HG03135 (cell line): ENCODE measurements at regions not wholly inside any gene's neighbourhood (a gene's known extent, or its start where the extent isn't known, plus 50 kb on each side); places are given as distances from the start of the nearest gene placed in this dataset.

Experiments
- ATAC-seq: cut with Tn5 transposase; IDR thresholded peaks from one replicate; pipeline ENCODE4 v1.9.1; 2021; ENCODE audit warnings: mild to moderate bottlenecking, moderate library complexity; ENCODE audit not compliant: unreplicated experiment

GRCh38 chr6:82017288-82017687, 230.3 kb downstream of the IBTK start:
- no peak for ATAC-seq

- no peak for ATAC-seq
Observed at GRCh38 chr6:82015526-82015925, 232.0 kb downstream of the IBTK start.

GRCh38 chr6:82015043-82015442, 232.5 kb downstream of the IBTK start:
- ATAC-seq, result no peak

DNA sequence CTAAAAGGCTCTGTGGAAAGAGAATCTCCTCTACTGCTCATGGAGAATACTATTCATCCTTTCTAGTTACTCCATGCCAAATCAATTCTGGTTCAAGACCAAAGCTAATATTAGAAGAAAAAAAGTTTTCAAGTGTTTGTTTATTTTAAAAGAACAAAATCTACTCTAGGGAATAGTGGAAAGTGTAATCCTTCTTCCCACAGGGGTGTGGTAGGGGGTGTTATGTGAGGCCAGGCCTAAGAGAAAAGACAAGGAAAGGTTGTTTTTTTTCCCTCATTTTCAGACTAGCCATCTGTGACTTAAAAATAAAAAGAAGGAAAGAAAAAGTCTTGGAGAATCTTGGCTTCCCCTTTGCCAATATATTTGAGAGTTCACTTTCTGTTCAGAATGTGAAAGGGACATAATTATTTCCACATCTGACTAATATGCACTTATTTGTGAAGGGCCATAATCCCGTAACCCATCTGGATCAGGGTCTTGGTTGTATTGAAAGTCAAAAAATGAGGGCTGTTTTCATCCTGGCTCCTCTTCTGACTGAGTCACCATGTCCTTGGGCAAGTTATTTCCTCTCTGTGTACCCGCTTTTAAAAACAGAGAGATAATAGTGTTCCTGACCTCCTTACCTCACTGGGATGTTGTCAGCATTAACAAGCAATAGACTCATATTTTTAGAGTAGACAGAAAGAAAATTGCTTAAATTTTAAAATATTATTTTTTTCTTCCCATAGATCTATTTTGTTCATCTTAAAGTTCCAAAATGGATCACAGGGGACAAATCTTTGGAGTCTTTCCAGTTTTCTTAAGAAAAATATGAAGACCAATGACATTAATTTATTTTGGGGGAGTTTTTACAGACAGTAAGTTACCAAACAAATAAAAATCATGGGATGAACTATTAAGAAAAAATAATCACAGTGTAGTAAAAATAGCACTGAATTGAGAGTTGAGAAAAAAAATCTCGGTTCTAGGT, 233.7 kb downstream of the IBTK start:
- ATAC-seq, result no peak

DNA sequence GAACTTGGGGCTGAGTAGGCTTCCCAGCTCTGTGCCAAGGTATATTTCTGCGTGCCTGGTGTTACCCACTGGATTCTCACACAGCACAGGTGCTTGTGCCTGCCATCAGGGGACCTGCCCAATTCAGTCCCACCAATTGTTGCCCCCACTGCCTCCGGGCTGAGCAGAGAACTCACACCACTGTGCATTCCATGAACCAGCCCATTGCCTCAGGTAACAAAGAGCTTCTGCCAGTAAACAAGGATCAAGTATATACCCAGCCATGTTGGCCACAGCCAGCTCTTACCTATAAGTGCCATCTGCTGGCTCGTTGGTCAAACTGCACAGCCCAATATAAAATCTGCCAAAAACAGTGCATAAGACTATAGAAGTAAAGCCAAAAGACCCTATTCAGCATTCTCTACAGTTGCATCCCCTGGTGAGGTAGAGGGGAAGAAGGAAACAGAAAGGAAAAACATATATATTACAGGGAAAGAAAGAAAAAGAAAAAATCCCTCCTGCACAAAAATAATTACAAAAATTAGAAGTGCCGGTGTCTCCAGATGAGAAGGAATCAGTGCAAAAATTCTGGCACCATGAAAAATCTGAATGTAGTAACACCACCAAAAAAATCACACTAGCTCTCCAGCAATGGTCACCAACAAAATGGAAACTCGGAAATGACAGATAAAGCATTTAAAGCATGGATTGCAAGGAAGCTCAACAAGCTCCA, 241.4 kb downstream of the IBTK start:
- ATAC-seq, result no peak

- no peak for ATAC-seq
Observed at GRCh38 chr6:82000551-82000950, 247.0 kb downstream of the IBTK start.

DNA sequence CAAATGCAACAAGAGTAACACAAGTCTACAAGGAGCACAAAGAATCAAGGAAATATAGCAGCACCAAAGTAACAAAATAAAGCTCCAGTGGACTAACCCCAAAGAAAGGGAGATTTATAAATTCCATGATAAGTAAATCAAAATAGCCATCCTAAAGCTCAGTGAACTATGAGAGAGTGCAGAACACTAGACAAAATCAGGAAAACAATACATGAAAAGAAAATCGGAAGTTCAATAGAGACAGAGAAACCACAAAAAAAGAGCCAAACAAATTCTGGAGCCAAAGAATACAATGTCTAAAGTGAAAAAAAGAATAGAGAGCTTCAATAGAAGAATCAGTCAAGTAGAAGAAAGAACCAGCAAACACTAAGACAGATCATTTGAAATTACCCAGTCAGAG, 247.3 kb upstream of the TENT5A start:
- ATAC-seq, result no peak

- ATAC-seq, result no peak
Observed at GRCh38 chr6:81999270-81999669, 246.8 kb upstream of the TENT5A start.

DNA sequence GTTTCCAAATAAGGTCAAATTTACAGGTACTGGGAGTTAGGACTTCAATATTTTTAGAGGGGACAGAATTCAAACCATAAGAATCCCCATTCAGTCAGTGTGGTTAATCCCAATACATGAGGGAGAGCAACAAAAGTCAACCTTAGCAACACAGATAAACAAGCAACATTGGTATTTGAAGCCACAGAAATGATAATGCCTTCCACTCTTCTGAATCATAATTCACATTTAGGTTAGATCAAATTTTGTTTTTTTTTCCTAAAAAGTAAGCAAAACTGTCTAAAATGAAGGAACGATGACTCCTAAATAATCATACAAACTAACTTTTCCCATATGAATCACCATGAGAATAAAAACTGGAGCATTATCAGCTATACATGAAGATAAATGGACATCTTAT, 246.0 kb upstream of the TENT5A start:
- no peak for ATAC-seq

DNA sequence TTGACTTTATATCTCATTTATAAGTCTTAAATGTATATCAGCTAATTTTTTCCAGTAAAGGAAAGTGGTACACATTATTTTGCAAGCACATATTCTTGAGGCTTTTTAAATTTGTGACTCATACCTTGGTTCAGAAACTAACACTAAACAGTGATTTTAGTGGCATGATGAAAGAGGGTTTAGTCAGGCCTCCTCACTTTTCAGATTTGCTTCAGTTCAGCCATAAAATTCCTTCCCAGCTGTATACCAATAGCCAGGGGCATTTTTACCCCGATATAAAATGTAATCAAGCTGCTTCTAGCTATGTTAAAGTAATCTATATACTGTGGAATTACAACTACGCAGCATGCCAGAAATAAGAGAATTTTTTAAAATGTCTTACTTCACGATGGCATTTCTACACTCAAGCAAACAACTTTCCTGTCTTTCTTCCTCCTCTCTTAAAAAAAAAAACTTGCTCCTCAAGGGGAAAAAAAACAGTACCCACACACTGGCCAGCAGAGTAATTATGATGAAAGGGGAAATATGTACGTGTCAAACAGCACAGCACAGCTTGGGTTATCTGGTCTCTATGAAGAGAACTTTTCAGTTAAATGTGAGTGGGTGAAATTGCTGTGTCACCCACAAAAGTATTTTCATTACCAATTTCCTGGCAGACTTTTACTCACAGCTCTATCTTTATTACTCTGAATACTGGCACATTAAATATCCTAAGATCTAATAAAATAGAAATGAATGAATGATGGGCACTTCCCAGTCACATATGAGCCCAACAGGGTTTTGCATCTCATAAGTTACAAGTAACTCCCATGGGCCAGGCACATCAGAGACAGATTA, 244.8 kb upstream of the TENT5A start:
- no peak for ATAC-seq

- ATAC-seq, result no peak
Observed at GRCh38 chr6:81996414-81996813, 243.9 kb upstream of the TENT5A start.

DNA sequence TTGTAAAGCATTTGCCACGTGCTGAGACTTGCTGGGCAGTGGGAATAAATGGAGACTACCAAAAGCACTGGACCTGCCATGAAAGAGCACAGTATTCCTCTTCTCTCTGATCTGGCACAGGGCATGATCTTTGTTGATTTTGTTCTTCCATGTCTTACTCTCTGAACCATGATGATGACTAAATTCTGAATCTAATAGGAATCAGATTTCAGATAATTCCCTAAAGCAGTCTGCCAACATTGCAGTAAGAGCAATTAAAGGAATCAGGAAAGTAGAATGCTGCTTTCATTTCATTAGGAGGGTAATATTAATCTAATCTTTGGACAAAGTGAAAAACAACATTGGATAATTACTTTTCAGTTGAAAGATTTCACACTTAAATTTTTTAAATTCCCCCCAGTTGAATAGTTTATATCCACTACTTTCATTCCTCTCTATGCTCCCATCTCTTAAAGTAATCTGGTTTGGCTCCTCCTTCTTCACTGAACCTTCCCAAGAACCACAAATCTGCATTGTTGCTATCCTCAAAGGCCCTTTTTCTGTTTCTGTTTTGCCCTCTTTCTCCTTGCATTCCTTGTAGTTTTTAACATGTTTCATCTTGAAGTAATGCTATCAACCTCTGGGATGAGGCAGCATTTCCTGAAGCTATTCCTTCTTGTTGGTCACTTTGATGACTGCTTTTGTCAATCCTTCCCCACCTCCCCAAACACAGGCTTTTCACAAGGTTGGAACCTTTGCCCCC, 243.2 kb upstream of the TENT5A start:
- no peak for ATAC-seq

DNA sequence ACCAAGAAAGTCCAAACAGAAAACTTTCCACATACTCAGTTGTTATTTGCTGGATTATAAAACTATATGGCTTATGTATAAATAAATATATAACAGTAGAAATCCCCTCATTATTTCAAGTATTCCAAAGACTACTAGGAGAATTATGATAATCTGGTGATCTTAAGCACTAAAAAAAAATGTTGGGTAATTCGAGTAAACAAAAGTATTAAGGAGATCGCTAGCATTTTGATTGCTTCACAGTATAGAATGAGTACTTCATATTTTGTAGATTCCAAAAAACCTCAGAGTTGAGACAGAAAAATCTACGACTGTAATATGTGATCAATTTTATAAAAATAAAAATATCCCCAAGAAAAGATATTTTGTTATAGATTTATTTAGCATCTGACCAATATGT, 236.4 kb upstream of the TENT5A start:
- no peak for ATAC-seq

DNA sequence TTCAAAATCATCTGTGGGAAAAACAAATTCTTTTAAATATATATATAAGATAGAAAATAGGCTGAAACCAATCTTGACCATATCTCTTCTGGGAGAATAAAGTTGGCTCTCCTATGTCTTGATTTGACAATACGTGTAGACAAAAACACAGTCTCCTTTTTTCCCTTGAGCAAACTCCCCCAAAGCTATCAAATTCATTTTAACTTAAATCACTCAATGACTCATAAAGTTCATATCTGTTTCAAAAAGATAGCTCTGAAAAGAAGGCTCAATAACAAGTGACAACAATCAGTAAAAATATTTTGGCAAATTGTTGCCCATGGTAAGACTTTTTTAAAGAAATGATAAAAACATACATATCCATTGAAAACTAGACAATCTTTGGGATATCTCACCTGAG, 236.0 kb upstream of the TENT5A start:
- ATAC-seq, result no peak

- no peak for ATAC-seq
Observed at GRCh38 chr6:81987293-81987692, 234.8 kb upstream of the TENT5A start.

DNA sequence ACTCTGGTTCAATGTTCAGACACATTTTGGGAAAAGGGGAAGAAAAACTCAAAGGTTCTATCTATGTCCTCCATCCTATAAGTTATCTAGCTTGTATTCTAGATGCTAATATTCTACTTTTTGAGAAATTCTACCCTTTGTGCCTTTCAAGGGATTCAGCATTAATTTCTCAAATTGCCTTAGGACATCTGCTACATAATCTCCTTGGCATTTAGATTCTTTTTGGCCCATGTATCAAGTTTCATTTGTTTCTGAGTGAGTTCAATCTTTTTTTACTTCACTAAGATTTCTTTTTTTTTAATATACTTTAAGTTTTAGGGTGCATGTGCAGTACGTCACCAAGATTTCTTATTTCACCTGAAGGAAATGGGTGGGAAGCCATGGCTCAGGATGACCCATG, 232.7 kb upstream of the TENT5A start:
- no peak for ATAC-seq

- no peak for ATAC-seq
Observed at GRCh38 chr6:81984599-81984998, 232.1 kb upstream of the TENT5A start.

- no peak for ATAC-seq
Observed at GRCh38 chr6:81981812-81982211, 229.3 kb upstream of the TENT5A start.

DNA sequence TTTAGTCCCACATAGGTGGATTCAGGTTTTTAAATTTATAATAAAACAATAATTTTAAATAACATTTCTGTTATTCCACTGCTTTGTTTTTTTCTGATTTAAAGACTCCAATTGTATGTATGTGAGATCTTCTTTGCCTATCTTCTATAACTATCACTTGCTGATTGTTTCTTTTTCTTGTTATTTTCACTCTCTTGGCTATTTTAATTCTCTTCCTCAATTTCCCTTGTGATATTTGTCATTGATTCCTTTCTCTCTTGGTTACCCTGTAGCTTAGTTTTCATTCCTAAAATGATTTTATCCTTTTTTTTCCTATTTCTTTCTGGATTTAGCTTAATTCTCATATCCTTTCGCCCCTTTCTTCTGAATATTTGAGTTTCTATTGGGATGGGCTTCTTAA, 227.3 kb upstream of the TENT5A start:
- ATAC-seq, result no peak

DNA sequence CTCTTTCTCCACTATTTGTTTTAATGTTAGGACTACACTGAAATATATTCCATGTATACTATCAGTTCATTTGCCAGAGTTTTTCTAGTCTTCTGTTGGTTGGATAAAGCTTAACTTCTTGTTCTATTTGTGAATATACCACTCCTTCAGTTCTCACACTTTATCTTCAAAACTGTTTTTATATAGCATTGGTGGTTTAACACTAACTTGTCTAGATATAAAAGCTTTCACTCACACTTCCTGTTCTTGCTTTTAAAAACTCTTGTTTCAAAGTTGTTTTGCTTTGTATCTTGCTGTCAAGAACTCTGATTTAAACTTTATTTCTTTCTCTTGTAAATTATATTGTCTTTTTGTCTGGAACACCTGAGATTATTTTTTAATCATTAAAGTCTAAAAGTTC, 226.8 kb upstream of the TENT5A start:
- ATAC-seq, result no peak

DNA sequence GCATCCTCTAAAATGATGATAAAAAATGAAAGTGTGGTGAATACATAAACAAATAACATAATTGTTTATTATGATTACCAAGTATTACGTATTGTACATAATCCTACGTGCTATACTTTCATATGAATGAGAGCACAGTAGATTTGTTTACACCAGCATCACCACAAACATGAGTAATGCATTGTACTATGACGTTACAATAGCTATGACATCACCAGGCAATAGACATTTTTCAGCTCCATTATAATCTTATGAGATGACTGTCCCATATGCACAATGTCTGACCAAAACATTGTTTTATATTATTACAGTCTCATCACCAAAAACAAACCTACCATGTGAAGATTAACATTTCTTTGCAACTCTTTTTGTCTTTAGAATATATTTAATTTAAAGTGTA, 225.7 kb upstream of the TENT5A start:
- no peak for ATAC-seq
